H1 (cell line): ENCODE measurements at regions not wholly inside any gene's neighbourhood (a gene's known extent, or its start where the extent isn't known, plus 50 kb on each side); places are given as distances from the start of the nearest gene placed in this dataset.

Experiments used
- CTCF ChIA-PET: fragments of 300-600 bp; sonication (Branson Sonifier 250); formaldehyde crosslinking; loops from one replicate; lab custom pipeline; 2021; ENCODE audit not compliant: partially characterized antibody; lab: Charles Lee
- POLR2A ChIA-PET: fragments of 300-600 bp; sonication (Branson Sonifier 250); formaldehyde crosslinking; loops from one replicate; lab custom pipeline; 2021; ENCODE audit warnings: inconsistent platforms; ENCODE audit not compliant: partially characterized antibody; lab: Charles Lee
- DNase-seq, 2 experiments: peaks; one replicate each; pipeline versions ENCODE4 v3.0.0 to v3.0.0-alpha.2; 2010 to 2022; ENCODE audit warnings: low spot score in 2 of 2, low read depth in 1 of 2, mixed read lengths in 1 of 2
- FAIRE-seq: peaks from 2 replicates; lab custom pipeline; 2011; peaks lifted over from hg19 to GRCh38; lab: Jason Lieb, UNC
- H2AFZ ChIP-seq: 2 replicates; pipeline ENCODE4 v1.8.1; 2012; ENCODE audit warnings: low read length, inconsistent platforms
- H2AK5ac ChIP-seq: 2 replicates; pipeline ENCODE4 v1.6.1; 2013; ENCODE audit warnings: low read depth, low read length
- H2BK120ac ChIP-seq: replicated peaks from 2 replicates; pipeline ENCODE3; 2013; ENCODE audit warnings: low read depth, low read length, inconsistent platforms
- H2BK12ac ChIP-seq: 2 replicates; pipeline ENCODE4 v1.6.1; 2013; ENCODE audit warnings: low read depth, low read length
- H2BK15ac ChIP-seq: 2 replicates; pipeline ENCODE4 v1.6.1; 2013; ENCODE audit warnings: low read length
- H2BK20ac ChIP-seq: 2 replicates; pipeline ENCODE4 v1.6.1; 2013; ENCODE audit warnings: low read length
- H2BK5ac ChIP-seq: 2 replicates; pipeline ENCODE4 v1.6.1; 2013; ENCODE audit warnings: low read depth, low read length
- H3K14ac ChIP-seq: 2 replicates; pipeline ENCODE4 v1.6.1; 2013; ENCODE audit warnings: inconsistent platforms; ENCODE audit not compliant: insufficient read length
- H3K18ac ChIP-seq: 2 replicates; pipeline ENCODE4 v1.6.1; 2013; ENCODE audit warnings: low read length; ENCODE audit errors: extremely low read depth
- H3K23ac ChIP-seq: 2 replicates; pipeline ENCODE4 v1.6.1; 2013; ENCODE audit warnings: inconsistent platforms; ENCODE audit not compliant: insufficient read length
- H3K23me2 ChIP-seq: 2 replicates; pipeline ENCODE4 v1.6.1; 2013; ENCODE audit warnings: low read depth, low read length
- H3K27ac ChIP-seq: 2 replicates; pipeline ENCODE4 v1.6.1; 2011; ENCODE audit warnings: low read depth, low read length, inconsistent platforms
- H3K27me3 ChIP-seq, 4 experiments: replicated peaks in 1 of 4; 1 replicate in 1 of 4; 2 replicates in 3 of 4; pipeline versions ENCODE4 v1.6.1 to v1.8.1; 2011 to 2013; ENCODE audit warnings: low read length in 3 of 4, mild to moderate bottlenecking in 3 of 4, inconsistent platforms in 2 of 4, mixed read lengths in 2 of 4, moderate library complexity in 1 of 4; ENCODE audit not compliant: control insufficient read depth in 3 of 4, insufficient read depth in 3 of 4; ENCODE audit errors: extremely low read depth in 1 of 4
- H3K36me3 ChIP-seq, 4 experiments: 2 replicates each; pipeline versions ENCODE4 v1.6.1 to v1.8.1; 2011 to 2013; ENCODE audit warnings: mild to moderate bottlenecking in 4 of 4, low read length in 3 of 4, moderate library complexity in 2 of 4, control low read depth in 1 of 4, inconsistent platforms in 1 of 4; ENCODE audit not compliant: insufficient read depth in 4 of 4, control insufficient read depth in 2 of 4
- H3K4ac ChIP-seq: replicated peaks from 2 replicates; pipeline ENCODE3; 2013; ENCODE audit warnings: low read length, low read depth, mixed read lengths, inconsistent platforms; ENCODE audit not compliant: insufficient read length
- H3K4me1 ChIP-seq, 4 experiments: replicated peaks in 1 of 4; 1 replicate in 1 of 4; 2 replicates in 3 of 4; pipeline versions ENCODE4 v1.6.1 to v1.8.1; 2011 to 2013; ENCODE audit warnings: low read length in 3 of 4, inconsistent platforms in 2 of 4, mixed read lengths in 1 of 4; ENCODE audit not compliant: insufficient read depth in 4 of 4, control insufficient read depth in 3 of 4
- H3K4me2 ChIP-seq, 2 experiments: 2 replicates each; pipeline versions ENCODE4 v1.6.1 to v1.8.1; 2011 to 2013; ENCODE audit warnings: low read depth in 2 of 2, low read length in 2 of 2, control low read depth in 1 of 2, inconsistent platforms in 1 of 2, mild to moderate bottlenecking in 1 of 2; ENCODE audit not compliant: insufficient read depth in 1 of 2
- H3K4me3 ChIP-seq, 4 experiments: fragments of 200-600, 300-600 bp in 1 of 4; sonication (generic), shearing (Covaris generic), sonication (Bioruptor Twin) in 1 of 4; 2 replicates each; pipeline versions ENCODE4 v1.5.1 to v1.8.1; 2011 to 2016; ENCODE audit warnings: low read length in 4 of 4, low read depth in 3 of 4, control low read depth in 2 of 4, inconsistent platforms in 2 of 4, mild to moderate bottlenecking in 2 of 4, mixed read lengths in 1 of 4, moderate library complexity in 1 of 4; ENCODE audit not compliant: insufficient read depth in 2 of 4; ENCODE audit errors: extremely low read depth in 1 of 4
- H3K56ac ChIP-seq: replicated peaks from 2 replicates; pipeline ENCODE3; 2013; ENCODE audit warnings: low read depth, mild to moderate bottlenecking, mixed read lengths, low read length, inconsistent platforms; ENCODE audit not compliant: insufficient read length
- H3K79me1 ChIP-seq: 2 replicates; pipeline ENCODE4 v1.6.1; 2013; ENCODE audit warnings: low read depth, low read length, control low read depth
- H3K79me2 ChIP-seq, 2 experiments: 2 replicates each; pipeline versions ENCODE4 v1.6.1 to v1.8.1; 2012 to 2013; ENCODE audit warnings: low read length in 2 of 2, mild to moderate bottlenecking in 2 of 2, inconsistent platforms in 1 of 2; ENCODE audit not compliant: insufficient read depth in 2 of 2, control insufficient read depth in 1 of 2
- H3K9ac ChIP-seq, 4 experiments: replicated peaks in 1 of 4; 1 replicate in 1 of 4; 2 replicates in 3 of 4; pipeline versions ENCODE4 v1.6.1 to v1.8.1; 2011 to 2013; ENCODE audit warnings: low read depth in 3 of 4, low read length in 3 of 4, control low read depth in 2 of 4, mild to moderate bottlenecking in 2 of 4, moderate library complexity in 2 of 4, inconsistent platforms in 1 of 4; ENCODE audit errors: extremely low read depth in 1 of 4
- H3K9me3 ChIP-seq, 2 experiments: 2 replicates each; pipeline versions ENCODE4 v1.6.1 to v1.8.1; 2012 to 2013; ENCODE audit warnings: mild to moderate bottlenecking in 2 of 2, moderate library complexity in 2 of 2, control low read depth in 1 of 2, inconsistent platforms in 1 of 2, low read depth in 1 of 2, low read length in 1 of 2, mixed read lengths in 1 of 2; ENCODE audit not compliant: insufficient read depth in 2 of 2
- H4K20me1 ChIP-seq, 2 experiments: replicated peaks in 1 of 2; 2 replicates each; pipeline versions ENCODE3 to v1.8.1; 2011 to 2013; ENCODE audit warnings: inconsistent platforms in 2 of 2, low read length in 2 of 2, mild to moderate bottlenecking in 1 of 2; ENCODE audit not compliant: insufficient read depth in 2 of 2, control insufficient read depth in 1 of 2
- H4K5ac ChIP-seq: 2 replicates; pipeline ENCODE4 v1.6.1; 2013; ENCODE audit warnings: low read length, low read depth, mixed read lengths, inconsistent platforms; ENCODE audit not compliant: insufficient read length
- H4K8ac ChIP-seq: 2 replicates; pipeline ENCODE4 v1.8.0; 2013; ENCODE audit warnings: mild to moderate bottlenecking, moderate library complexity, low read length, inconsistent platforms; ENCODE audit not compliant: insufficient read depth; ENCODE audit errors: extremely low read depth
- H4K91ac ChIP-seq: replicated peaks from 2 replicates; pipeline ENCODE3; 2013; ENCODE audit warnings: low read length, mixed read lengths, inconsistent platforms; ENCODE audit not compliant: insufficient read length
- BCL11A ChIP-seq, 2 experiments: IDR thresholded peaks; one replicate each; pipeline ENCODE4 v1.6.1; 2011; ENCODE audit warnings: low read depth in 2 of 2, low read length in 2 of 2, mild to moderate bottlenecking in 2 of 2
- RNF2 ChIP-seq: fragments of 200-900, 300-1000 bp; sonication (generic); IDR thresholded peaks from 2 replicates; pipeline ENCODE4 v1.7.1; 2016; ENCODE audit warnings: borderline replicate concordance, low read depth, mild to moderate bottlenecking, antibody characterized with exemption, low read length; ENCODE audit not compliant: poor library complexity, severe bottlenecking; ENCODE audit errors: missing control alignments
- WGBS, 2 experiments: shearing (Covaris generic) in 1 of 2; methylation state at CpG; one replicate each; pipeline versions ENCODE4 v1.1.6 to v1.1.7; 2013 to 2015; ENCODE audit warnings: low lambda C conversion rate in 2 of 2, mixed read lengths in 2 of 2, inconsistent platforms in 1 of 2, low coverage in 1 of 2, missing lambda C conversion rate in 1 of 2; ENCODE audit not compliant: insufficient replicate concordance in 2 of 2, insufficient coverage in 1 of 2, insufficient read length in 1 of 2; ENCODE audit errors: extremely low coverage in 1 of 2, missing lambda C conversion rate in 1 of 2; 5-methylcytosine and 5-hydroxymethylcytosine counted together

GRCh38 chr1:78426408-78426807, 64.4 kb upstream of the PTGFR start:
- H3K79me1 ChIP-seq, result no peaks in the 10 kb centered on the region
- no peaks in the 10 kb centered on the region for H3K9me3 ChIP-seq
- TF ChIP-seq RNF2 (no peak), BCL11A (IDR thresholded peaks at IDR 0.05; ENCODE audit: low read depth in 2 of 2, low read length in 2 of 2) (no peak)
- H3K79me2 ChIP-seq, result no peaks in the 10 kb centered on the region
- no peak overlapping the region for H2BK20ac ChIP-seq
- H4K20me1 ChIP-seq, result no peaks in the 10 kb centered on the region
- H3K18ac ChIP-seq, result no peak overlapping the region
- H3K4me1 ChIP-seq, result peaks cover 1 to 4% (median 3%) of the 10 kb centered on the region in 4 experiments; a peak in 2 of 7 replicates
- no peak overlapping the region for H3K4me3 ChIP-seq
- H4K91ac ChIP-seq, result no peak overlapping the region
- no peak overlapping the region for H3K4ac ChIP-seq
- FAIRE-seq (no peak), DNase-seq (no peak)
- H3K36me3 ChIP-seq, result no peaks in the 10 kb centered on the region
- no peak overlapping the region for H3K56ac ChIP-seq
- H2BK120ac ChIP-seq, result no peak overlapping the region
- H3K23me2 ChIP-seq, result no peaks in the 10 kb centered on the region
- H2BK15ac ChIP-seq, result no peak overlapping the region
- H3K9ac ChIP-seq, result no peak overlapping the region
- H2BK5ac ChIP-seq, result no peak overlapping the region
- H3K27me3 ChIP-seq, result no peaks in the 10 kb centered on the region
- no peak overlapping the region for H4K5ac ChIP-seq
- no peak overlapping the region for H3K14ac ChIP-seq
- ChIA-PET POLR2A (no interaction called here), CTCF (interaction anchor here (0.6 to 1.8 kb wide), 7 partner anchors 18 to 1962 kb away, joined by 3 to 7 read pairs (median 4); no protein-coding TSS in a partner anchor)
- no peak overlapping the region for H2BK12ac ChIP-seq
- H3K4me2 ChIP-seq, result no peak overlapping the region
- 79% methylated on average over 4 of the region's 4 CpGs; no CpG with 5 or more reads in 1 of the 2 experiments for WGBS, 2 experiments
- no peak overlapping the region for H3K23ac ChIP-seq
- no peak overlapping the region for H2AK5ac ChIP-seq
- H3K27ac ChIP-seq, result no peak overlapping the region
- no peak overlapping the region for H4K8ac ChIP-seq
- no peak overlapping the region; the same call in 1 of the 2 replicates for H2AFZ ChIP-seq
